GM19023 (cell line): ENCODE measurements at regions not wholly inside any gene's neighbourhood (a gene's known extent, or its start where the extent isn't known, plus 50 kb on each side); places are given as distances from the start of the nearest gene placed in this dataset.

Experiments used
- ATAC-seq: cut with Tn5 transposase; IDR thresholded peaks from one replicate; pipeline ENCODE4 v1.9.1; 2021; ENCODE audit warnings: mild to moderate bottlenecking, moderate library complexity; ENCODE audit not compliant: unreplicated experiment

DNA sequence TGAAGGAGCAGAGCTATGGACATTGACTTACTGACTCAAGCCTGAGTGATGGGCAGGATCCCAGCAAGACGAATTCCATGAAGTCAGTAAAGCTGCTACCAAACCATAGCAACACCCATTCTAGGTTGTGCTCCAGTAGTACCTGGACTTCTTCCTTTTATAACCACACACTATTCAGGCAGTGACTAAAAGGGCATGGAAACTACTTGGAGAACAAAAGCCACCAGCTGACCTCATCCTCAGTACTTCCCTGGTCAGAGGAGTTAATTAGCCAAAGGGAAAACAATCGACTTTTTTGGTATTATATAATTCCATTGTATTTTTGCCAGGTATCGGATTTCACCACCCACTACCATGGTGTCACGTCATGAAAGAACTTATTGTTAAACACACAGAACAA lies 237.1 kb downstream of the TTC32 start:
- ATAC-seq, result no peak

DNA sequence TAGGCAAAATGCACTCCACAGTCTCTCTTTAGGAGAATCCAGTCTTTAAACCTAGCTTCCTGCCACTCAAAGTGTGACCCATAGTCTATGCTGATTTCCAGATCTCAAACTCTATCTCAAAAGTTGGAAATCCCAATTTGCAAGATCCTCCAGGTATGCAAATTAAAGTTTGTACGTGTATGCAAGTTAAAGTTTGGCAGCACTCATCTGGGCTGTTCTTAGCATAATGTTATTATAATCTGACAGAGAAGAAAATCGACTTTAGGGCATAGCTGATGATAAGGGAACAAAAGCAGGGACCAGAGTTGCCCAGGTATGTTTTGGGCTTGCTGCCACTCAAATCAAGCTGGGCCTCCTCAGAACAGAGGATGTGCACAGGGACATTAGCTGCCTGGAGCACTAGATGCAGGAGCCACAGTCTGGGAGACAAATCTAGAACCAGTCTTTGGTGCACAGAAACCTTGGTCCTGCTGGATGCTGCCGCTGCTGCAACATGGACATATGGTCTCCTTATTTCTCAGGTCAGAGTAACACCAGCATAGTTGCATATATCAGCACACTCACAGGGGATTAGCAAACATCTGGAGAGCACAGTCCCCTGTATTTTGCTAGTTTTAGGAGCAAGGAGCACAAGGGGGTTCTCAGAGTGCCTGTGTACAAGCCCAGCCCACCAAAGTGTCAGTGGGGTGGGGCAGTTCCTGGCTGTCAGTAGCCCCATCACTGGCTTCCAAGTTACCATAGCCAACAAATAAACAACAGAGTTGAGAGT lies 242.6 kb downstream of the TTC32 start:
- ATAC-seq, result no peak

DNA sequence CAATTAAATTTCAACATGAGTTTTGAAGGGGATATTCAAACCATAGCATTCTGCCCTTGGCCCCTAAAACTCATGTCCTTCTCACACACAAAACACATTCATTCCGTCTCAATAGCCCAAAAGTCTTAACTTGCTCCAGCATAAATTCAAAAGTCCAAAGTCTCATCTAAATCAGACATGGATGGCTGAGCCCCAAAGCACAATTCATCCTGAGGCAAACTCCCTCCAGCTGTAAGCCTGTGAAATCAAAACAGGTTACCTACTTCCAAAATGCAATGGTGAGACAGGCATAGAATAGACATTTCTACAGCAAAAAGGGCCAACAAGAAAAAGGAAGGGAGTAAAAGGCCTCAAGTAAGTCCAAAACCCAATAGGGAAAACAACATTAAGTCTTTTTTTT lies 245.8 kb downstream of the TTC32 start:
- no peak for ATAC-seq

DNA sequence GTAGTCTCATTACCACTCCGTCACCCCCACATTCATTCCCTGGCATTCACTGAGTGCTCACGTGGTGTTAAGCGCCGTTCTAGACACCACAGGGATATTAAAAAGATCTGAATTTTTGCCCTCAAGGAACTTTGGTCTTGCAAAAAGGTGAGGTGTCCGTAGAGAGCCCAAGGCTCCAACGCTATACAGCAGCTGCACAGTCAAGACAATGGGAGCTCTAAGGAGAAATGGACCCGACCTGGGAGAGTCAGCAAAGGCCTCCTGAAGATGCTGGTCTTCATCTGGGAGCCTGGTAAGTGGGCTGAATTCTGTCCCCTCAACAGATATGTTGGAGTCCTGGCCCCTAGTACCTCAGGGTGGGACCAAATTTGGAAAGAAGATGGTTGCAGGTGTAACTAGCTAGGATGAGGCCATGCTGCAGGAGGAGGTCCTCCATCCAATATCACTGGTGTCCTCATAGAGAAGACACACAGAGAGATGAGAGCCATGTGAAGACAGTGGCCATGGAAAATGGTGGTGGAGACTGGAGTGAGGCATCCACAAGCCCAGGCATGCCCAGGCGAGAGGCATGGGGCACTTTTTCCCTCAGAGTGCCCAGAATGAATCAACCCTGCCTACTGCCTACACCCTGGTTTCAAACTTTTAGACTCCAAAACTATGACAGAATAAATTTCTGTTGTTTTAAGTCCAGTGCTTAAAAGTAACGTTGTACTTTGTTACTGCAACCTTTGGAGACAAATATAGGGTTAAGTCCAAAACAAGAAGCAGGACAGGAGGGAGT lies 247.3 kb downstream of the TTC32 start:
- no peak for ATAC-seq

DNA sequence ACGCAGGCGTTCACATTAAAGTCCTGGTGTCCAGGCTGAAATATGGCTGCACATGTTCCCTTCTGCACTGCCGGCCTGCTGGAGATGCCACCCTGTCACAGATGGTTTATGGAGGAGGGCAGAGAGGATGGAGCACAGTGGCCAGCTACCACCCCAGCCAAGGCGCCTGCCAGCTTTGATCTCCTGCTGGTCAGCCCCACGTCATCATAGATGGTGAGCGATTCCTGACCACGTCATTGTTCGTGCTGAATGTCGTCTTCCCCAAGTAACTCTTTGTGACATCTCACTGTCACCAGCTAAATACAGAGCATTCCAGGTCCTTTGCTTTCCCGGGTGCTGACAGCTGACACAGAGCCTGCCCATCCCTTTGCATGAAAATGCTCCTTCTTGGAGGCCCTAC lies 248.3 kb downstream of the TTC32 start:
- ATAC-seq, result no peak

DNA sequence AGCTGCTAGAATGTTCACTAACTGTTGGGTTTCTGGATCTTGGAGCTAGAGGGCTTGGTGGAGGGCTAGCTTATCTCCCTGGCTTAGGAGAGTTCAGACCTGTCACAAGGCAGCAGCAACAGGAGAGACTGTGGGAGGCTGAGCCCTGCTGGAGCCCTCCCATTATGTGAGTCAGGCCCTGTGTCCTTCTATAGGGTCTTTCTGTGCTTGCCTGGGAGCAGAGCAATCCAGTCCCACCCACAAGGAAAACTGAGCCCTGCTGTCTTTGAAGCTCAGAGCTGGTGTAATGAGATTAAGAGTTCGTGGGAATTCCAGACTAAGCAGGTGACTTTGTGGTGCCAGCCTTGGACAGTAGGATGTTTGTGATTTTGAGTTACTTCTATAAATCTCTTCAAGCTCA lies 249.0 kb downstream of the TTC32 start:
- no peak for ATAC-seq

DNA sequence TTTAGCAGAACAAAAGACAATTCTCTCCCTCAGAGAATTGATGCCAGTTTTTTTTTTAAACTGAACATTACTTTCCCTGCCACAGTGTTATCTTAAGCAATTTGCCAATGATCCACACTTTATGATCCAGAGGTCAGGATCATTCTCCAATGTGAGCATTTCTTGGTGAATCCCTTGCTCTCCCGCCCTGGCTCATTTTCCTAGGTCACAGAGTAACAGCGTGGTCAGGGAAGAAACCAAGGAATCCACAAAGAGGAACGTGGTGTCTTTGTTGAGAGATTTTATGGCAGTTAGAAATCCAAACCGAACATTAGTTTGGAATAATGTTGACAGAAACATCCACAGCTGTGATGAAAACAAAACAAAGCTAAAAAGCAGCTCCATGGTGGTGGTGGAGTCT lies 250.3 kb downstream of the TTC32 start:
- ATAC-seq, result no peak

DNA sequence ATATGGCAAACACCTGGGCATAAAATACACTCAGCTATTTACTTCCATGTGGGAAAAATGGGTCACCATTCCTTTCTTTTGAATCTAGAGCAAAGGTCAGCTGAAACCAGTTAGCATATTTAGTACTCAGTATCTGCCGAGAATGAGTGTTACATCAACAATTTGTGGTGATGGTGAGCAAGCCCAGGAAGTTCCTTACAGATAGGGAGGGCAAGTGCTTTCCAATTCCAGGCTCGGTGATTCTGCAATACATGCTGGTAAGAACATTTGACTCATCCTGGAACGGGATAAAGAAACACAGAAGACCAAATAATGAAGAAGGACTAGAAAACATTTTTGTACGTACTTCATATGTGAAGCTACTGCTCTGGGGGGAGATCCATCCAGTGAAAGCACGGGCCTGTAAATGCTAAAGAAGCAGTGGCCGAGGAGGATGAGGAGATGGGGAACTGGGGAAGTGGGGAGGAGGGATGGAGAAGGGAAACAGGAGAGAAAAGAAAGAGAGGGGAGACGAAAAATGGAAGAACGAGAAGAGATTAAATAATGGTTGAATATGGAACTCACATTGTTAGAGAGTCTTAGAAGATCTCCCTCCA lies 251.9 kb downstream of the TTC32 start:
- ATAC-seq, result no peak

DNA sequence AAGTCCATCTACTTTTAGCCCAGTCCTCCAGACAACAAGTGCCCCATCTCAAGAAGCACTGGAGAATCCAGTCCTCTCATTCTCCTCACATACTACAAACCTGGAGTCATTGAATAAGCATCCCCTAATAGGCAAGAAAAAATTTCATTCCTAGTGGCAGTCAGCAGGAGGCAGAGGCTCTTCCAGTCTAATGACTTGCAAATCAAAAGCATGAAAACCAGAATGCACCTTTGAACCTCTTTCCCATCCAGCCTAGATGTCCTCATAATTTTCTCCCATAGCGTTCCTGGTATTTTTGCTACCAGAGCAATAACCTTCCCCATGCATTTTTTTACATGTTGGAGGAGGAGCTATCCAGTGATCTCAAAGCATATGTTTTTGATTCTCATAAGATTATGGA lies 252.6 kb downstream of the TTC32 start:
- no peak for ATAC-seq

DNA sequence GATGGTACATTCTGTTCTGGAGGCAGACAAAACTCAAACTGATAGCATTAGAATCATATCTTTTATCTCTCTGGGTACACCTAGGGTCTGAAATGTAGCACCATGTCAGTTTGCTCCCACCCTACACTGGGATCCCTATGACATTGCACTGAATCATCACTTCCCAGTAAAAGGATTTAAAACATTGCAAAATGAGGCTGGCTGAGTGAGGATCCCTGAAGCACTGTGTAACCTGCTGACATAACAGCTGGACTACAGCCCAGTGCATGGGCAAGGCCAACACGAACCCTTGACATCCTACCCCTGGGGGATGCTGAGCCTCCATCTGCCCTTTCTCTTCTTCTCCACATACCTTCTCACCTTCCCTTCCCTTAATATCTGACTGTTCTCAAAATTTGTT lies 253.2 kb downstream of the TTC32 start:
- no peak for ATAC-seq

DNA sequence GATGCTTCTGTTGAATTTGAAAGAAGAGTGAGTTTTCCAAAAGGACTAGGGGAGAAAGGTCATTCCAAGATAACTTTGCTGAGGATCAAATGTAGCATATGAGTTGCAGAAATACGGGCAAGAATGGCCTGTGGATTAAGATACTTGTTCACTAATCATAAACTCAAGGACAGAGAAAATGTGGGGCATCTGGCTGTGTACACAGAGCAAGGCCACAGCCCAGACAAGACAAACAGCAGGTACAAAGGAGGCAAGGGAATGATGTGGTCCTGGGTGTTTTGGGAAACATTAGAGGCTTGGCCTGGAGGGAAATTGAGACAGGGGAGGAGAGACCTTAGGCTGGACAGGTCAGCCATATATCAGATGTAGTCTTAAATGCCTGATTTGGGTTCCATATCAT lies 254.8 kb downstream of the TTC32 start:
- ATAC-seq, result no peak

DNA sequence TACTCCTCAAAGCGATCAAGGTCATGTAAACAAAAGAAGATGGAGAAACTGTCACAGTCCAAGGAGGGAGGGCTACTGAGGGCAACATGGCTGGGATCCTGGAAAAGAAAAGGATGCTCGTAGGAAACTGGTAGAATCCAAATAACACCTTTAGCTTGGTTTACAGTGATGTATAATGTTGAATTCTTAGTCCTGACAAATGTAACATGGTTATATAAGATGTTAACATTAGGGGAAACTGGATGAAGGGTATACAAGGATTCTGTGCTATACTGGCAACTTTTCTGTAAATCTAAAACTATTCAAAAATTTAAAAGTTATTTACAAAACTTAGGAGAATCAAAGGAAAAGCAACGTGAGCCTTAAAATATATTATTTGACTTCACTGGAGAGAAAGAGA lies 257.0 kb downstream of the TTC32 start:
- no peak for ATAC-seq

DNA sequence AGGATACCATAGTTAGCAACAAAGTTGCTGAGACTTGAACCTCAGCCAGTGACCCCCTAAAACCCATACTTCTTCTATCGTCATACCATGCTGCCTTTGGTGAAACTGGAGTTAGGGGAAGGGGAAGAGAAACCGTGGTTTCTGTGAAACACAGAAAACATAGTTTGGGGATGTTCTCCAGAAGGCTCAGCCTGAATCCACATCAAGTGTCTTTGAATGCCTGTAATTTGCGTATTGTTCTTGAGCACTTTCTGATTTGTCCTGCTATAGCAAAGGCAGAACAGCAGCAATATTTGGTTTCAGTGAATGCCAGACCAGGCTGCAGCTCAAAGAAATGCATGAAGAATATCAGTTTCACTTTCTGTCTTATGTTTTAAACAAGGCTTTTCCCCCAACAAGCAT lies 258.7 kb downstream of the TTC32 start:
- peak; percentile 52 for ATAC-seq

DNA sequence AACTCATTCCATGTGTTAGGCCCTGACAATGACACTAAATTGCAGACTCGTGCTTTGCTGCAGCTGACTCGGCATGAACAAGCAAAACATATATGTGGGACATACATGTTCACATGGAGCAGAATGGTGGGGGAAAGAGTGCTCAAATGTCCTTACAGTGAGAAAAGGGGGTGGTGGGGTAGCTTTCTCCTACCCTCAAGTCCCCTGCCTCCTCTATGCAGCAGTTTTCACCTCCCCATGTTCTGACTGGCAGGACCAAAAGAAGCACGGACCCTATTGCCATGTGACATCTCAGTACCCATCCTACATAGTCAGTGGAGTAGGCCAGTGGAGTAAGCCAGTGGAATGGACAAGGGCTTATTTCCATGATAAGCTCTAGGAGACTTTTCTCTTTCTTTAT lies 259.3 kb downstream of the TTC32 start:
- no peak for ATAC-seq

DNA sequence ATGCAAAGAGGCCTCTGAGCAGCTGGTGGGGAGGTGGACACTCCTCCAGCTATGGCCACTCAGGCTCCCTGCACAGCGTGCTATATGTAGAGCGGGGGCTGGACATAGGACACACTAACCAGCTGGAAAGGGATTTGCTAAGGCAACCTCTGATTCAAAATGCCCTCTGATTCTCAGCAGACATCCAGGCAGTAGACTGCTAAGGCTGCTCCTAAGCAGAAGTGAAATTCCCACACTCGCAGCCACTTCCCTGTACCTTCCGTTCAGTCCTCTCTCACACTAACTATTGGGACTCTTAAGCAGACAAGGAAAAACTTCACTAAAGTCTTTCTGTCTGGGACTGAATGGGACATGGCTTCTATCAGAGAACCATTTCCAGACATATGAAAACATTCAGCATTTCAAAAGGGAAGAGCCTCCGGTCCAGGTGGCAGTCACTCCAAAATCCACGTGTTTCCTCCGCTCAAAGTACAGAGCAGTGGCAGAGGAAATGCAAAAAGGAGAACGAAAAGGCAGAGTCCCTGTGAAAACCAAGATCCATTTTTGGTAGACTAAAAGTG lies 265.8 kb downstream of the TTC32 start:
- ATAC-seq, result no peak

DNA sequence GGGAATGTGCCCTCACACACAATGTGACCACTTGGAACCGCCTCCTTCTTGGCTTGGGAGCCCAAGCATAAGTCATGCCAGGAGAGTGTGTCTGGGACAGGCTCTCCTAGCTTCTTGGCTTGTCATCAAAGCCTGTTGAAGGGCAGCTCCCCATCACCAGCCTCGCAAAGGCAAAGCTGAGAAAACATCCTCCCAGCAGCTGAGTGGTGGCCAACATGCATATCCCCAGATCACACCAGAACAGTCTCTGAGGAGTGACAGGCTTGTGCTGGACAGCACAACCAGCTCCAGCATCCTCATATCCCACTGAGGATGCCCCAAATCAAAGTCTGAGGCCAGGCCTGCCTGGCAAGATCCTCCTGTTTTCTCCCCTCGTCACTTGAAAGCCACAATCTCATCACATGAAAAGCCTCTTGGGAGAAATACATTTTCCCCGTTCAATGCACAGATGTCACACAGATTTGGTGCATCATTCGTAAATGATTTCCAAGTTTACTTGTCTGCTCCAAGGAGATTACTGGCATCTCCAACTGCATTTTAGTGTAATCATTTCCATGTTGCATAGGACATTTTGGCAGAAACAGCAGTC lies 269.3 kb downstream of the TTC32 start:
- no peak for ATAC-seq

DNA sequence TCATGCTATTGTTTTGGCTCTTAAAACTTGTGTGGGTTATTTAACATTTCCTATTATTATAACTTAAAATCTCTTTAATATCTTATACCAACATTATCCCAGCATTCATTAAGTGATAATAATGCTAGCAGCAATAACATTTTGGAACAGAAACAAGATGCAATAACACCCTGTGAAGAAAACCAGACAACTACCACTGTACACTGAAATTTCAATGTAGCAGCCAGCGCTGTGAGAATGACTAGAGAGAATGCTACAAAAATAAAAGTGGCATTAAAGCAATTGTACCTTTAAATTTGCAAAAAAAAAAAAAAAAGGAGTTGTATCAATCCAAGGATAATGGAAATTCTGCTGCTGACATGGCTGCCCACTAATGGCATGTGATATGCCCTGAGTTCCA lies 269.9 kb downstream of the TTC32 start:
- ATAC-seq, result no peak

DNA sequence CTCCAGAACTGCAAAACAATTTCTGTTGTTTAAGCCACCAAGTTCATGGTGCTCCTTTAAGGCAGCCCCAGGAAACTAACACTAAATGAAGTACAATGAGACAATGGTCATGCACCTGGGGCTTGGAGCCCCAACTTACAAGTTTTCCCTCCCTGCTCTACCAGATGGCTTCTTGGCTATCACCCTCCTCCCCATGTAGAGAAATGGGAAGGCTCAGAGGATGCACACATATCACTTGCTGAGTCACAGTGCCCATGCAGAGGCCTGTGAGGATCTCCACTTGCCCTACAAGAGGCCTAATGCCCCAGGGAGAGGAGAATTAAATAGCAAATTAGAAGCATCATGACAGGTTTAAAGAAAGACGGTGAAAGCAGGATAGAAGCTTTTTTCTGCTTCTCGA lies 270.9 kb downstream of the TTC32 start:
- no peak for ATAC-seq

DNA sequence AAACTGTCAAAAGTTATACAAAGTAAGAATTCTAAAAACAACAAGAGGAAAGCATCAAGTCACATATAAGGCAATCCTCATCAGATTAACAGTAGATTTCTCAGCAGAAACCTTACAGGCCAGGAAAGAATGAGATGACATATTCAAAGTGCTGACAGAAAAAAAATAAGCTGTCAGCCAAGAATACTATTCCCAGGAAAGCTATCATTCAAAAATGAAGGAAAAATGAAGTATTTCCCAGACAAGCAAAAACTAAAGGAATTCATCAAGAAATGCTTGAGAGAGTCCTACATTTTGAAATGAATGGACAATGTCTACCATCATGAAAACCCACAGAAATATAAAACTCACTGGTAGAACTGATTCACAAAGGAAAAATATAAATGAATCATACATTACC lies 268.9 kb upstream of the OSR1 start:
- no peak for ATAC-seq

DNA sequence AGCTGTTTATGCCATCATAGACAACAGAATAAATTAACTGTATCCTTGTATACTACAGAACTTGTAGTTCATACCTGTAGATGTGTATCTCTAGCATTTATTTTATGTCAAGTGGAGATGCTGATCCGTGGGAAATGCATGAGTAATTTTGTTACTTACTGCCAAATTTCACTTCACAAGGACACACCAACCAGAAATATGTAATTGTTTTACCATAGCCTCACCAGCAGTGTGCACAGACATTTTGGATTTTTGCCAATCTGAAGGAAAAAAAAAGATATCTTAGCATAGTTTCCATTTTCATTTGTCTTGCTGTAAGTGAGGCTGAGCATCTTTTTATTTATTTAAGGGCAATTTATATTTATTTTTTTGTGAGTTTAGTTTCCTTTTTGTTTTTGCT lies 265.1 kb upstream of the OSR1 start:
- no peak for ATAC-seq

DNA sequence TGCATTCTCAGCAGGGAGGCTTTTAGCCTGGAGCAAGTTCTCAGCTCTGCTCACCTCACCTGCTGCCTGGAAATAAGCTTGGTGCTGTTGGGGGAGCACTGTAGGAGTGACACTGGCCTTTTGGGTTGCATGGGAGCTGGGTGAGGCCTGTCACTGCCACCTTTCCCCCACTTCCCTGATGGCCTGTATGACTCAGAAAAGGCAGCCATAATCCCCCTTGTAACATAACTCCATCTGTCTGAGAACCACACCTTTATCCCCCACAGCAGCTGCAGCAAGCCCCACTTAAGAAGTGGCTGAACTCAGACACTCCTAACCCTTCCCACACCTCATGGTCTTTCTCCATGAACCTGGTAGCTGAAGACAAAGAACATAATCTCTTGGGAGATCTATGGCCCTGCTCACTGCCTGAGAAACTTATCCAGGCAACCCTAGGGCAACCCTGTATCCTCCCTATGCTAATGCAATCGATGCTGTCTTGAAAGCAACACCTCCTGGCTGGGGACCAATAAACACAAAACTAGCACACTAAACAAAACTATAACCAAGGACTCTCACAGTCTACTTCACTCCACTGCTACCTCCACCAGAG lies 258.9 kb upstream of the OSR1 start:
- ATAC-seq, result no peak
